GM18519 (cell line): ENCODE measurements at regions not wholly inside any gene's neighbourhood (a gene's known extent, or its start where the extent isn't known, plus 50 kb on each side); places are given as distances from the start of the nearest gene placed in this dataset.

Source experiments
- ATAC-seq: cut with Tn5 transposase; IDR thresholded peaks from one replicate; pipeline ENCODE4 v1.9.1; 2021; ENCODE audit warnings: mild to moderate bottlenecking, moderate library complexity; ENCODE audit not compliant: unreplicated experiment, low FRiP score

DNA sequence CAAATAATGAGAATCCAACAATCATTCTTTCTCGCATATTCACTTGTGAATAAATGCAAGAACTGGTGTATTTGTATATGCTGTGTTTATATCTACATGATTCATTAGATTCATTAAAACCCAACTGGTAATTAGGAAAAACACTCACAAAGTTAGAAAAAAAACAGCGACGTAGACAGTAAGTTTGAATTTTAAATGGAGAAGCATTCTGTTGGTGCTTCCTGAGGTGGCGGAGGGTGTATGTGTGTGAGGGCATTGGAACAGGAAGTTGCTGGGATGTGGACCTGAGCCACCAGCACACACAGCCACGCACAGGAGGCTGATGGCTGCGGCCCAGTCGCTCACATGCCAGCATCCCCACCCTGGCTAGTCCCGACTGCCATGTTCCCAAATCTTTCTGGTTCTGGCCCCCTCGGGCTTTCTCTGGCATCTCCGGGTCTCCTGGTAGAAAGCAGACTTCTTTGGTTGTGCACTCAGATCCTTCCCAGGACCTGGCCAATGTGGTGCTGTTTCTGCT is 121.6 kb upstream of the IRF2BP2 start:
- ATAC-seq, result peak; percentile 18

DNA sequence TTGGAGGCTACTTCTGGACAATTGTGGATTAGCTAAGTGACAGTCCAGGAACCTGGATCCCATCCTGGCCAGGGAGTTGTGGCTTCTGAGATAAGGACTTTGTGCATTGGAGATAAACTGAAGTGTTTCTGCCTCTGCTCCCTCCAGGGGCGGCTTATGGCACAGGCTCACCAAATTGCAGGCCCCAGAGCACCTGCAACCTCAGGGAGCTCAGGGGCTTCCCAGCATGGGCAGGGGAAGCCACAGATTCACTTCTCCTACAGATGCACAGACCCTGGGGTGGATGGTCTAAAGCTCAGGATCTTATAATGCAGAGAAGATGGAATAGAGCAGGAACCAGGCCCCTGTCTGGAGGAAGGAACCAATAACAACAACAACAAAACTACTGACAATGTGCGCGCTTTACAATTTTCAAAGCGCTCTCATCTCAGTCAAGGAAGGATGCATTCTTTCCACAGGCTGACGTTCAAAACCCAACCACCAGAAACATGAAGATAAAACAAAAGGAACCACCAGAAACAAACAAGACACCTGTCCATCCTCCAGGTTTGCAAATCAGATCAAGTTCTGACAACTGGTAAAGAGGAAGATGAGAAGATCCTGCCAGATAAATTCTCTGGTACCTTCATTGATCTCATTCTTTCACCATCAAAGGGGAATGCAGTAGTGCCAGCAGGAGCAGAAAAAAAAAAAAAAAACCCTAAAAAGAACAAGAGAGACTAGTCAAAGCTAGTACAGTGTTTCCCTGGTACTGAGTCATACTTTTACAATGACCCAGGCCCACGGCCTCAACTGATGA is 121.0 kb upstream of the IRF2BP2 start:
- ATAC-seq, result peak; percentile 59

DNA sequence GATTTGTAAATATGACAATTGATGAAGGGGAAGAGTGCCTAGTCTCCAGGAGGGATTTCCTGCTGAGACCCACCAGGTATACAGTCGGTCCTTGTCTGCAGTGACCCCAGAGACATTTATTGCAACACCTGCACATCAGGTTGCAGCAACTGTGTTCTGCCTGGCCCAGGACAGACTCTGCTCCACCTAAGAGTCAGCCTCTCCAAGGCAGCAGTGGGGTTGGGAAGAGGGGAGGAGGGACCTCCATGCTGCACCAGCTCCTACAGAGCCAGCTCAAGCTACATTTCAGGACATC is 120.4 kb upstream of the IRF2BP2 start:
- no peak for ATAC-seq

DNA sequence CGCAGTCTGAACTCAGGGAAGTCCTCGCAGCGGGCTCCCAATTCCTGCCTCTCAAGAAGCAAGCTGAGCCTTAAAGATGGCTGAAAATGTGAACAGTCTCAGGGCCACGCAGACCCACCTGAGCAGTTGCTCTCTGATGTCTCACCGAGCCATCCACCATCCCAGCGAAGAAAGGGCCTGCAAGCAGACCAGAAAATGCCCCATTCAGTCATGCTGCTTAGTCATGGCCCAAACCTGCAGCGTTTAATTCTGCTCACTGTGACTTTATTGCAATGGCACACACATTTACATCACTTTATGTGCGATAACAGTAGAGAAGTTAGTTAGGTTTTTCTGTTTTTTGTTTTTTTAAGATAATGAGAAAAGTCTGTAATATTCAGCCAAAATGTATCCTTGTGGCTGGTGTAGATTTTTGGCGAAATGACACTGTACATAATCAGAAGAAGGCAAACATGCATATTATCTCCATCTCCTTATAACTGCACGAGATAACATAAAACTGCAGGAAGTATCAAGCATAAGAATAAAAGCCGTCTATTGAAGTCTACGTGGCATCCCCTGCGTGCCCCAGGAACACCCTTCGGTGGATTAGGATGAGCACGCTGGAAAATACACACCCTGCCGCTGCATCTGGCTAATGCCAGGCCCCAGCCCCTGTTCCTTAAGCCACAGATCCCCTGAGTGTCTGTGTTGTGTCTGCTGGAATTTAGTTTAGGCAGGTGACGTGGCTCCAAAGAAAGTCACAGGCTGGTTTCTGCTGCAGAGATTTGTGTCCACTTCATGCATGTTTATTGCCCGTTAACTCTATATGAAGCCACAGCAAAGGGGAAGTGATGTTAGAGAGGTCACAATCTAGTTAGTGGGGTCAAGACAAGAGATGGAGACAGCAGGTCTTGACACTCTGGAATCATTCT is 119.8 kb upstream of the IRF2BP2 start:
- ATAC-seq, result no peak

DNA sequence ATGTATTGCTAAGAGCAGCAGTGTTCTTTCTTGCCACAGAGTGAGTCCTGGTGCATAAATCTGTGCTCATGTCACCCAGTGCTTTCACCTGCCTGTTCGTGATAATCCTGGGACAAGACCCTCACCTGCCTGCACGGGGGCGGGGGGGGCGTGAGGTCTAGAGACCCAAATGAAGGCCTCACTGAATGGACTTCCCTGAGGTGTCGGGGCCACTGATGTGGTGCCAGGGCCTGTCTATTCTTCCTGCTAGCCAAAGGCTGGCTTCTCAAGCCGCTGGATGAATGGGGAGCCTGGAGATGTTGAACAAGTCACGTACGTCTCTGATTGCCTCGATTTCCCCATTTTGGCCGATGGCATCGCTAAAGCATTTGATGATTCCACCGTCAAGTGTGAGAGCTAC is 118.8 kb upstream of the IRF2BP2 start:
- ATAC-seq, result no peak

DNA sequence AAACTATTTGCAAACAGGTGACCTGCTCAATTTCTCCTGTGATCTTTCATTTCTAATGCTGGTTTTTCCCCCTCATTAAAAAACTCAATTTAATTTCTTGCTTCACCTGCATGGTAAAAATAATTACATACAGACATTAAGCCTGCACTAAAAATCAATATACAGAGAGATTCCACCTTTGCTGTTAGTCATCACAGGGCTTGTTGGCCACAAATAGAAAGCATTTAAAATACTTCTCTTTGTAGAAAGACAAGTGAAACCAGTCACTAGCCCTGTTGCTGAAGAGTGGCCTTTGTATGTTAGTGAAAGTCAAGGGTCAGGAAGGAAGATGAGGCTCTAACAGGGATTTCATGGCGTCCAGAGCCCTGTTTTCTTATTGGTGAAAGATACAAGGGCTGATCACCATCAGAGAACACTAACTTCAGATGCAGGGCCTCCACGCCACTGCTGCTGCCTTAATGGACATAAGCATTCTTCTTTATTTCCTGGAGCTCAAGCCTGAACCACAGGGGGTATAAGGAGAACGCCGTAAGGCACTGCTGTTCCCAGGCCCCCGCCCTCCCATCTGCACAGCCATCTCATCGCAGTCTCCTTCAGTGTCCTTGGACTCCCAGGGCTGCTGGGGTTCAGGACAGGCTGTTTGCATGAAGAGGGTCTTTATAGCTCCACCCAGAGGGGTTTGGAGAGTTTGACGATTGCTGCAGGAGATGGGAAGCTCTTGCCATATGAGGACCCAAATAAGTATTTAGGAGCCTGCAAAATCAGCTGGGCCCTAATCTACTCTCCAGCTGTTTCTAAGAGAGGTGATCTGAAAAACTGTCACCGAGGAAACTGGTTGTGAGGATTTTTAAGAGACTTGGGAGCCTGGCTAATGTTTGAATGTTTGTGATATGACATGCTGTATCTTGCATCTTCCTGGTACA is 117.3 kb upstream of the IRF2BP2 start:
- no peak for ATAC-seq

DNA sequence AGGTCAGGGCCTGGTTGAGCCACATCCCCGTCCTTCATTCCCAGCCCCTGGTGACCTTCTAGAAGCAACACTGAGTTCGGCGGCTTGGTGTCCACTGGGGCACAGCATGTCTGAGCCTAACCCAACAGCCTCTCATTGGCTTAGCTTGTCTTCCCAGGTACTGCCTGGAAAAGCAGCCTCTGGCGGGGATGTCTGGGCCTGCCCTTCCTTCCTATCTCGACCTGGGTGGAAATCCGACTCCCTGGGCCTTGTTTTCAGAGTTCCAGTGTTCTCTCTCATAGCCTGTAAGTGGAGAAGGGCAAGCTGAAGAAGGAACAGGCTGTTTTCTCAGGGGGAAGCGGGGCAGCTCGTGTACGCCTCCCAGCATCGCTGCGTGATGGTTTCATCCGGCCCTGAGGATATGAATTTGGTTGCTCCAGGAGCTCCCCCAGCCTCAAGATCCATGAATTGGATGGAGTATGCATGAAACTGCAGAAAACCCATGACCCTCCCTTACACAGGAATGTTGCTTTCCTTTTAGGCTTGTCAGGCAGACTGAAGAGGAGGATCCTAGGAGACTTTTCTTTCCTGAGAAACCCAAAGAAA is 116.5 kb upstream of the IRF2BP2 start:
- no peak for ATAC-seq

DNA sequence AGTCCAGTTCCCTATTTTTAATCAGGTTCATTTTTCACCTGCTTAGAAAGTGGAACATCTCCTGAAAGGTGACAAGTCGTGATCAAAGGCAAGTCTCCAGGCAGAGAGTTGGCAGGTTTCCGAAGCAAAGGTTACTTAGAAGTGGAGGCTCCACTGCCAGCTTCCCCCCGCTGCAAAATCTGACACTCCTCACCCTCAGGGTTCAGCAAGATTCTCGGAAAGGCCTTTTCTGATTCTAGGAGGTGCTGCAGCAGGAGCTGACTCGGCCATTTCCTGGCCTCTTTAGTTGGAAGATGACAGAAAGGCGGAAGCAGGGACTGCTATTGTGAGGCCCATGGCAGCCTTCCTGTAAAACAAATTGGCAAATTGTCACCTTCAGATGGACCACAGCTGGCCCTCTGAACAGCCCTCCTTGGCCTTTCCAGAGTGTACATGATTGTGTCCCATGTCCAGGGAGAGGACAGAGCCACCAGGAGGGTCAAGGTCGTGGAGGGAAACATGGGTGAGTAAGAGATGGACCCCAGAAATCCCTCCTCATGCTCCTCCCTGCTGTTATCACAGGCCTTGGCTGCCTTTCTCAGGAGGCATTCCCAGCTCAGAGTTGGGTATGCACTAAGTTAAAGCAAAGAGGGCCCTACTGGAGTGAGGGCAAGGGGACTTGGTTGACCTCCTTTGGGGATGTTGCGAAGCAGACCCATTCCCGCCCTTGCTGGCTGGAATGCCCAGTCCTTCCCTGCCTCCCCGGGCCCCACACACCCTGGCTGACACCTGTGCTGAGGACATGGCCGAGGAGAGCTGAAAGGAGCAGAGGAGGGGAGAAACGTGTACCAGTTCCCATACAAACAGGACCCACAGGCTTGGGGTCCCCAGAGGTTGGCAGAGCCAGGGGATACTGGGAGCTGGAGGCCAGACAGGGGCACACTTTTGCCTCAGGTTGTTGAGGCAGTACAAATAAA is 115.5 kb upstream of the IRF2BP2 start:
- no peak for ATAC-seq

DNA sequence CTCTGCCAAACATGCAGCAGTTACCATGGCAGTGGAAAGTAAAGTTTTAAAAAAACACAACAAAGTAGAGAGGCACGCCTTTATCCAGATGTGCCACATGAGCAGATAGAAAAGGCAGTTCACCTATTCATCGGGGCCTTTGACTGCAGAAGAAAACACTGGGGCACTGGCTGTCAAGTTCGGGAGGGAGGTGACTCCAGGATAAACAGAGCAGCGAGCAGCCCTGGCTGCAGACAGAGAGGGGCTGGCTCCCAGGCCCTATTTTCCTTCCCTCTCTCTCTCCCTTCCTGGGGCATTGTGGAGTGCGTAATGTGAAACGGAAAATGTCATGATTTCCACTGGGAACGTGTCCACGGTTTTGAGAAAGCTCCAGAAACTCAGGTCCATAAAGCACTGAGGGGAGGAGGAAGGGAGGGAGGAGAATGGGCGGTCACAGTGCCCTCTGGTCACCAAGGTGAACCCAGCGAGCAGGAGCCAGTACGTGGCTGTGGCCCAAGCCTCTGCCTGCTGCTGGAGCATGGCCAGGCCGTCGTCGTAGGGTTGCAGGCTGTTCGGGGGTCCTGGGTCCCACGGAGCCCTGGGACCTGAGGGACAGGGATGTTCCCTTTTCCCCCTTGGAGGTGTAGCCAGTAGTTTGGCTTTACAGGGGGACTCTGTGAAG is 114.7 kb upstream of the IRF2BP2 start:
- no peak for ATAC-seq

DNA sequence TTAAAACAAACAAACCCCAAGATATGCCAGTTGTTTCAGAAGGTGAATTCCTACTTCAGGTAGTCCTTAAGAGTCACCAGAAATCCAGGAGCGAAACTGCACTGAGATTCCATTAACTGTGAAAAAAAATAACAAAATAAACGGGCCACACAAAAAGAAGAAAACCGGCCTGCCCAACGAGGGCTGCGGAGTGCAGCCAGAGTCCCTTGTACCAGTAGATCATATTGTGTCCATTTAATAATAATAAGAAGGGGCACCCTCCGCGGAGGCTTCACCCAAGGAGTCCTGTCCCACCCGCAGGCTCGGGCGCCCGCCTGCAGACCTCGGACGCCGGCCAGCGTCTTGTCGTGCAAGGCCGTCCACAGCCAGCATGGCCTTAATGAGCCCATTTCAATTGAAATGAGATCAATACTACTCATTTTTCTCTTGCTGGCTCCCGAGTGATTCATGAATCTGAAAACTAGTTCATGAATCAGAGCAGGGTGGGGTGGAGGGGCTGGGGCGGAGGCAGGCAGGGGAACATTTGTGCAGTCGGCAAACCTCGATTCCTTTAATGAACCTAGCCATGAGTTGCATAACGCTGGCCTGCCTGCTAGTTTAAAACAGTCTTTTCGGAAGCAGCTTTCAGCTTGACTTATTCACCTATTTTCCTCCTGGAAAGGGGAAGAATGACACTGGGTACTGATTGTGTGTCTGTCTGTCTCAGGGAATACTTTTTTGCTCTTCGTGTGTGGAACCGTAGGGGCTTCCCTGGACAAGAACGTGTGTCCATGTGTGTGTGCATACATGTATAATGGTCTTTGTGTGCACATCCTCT is 113.1 kb upstream of the IRF2BP2 start:
- ATAC-seq, result no peak

DNA sequence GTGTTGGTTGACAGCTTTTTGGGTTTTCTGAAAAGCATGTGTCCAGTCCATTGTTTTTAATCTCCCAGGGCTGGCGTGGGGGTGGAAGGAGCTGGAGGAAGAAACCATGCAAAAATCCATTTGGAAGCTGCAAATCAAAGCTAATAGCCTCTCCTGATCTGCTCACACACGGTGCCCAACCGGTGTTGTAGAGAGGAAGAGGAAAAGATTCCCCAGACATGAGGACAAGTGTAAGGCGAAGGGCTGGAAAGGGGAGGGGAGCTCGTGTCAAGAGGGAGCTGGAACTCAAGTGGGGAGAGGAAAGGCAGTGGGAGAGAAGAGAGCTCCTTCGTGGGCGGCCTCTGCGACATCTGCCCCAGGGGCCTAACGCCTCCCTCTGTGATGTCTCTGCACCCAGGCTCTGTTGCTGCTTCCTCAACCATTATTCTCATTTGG is 112.3 kb upstream of the IRF2BP2 start:
- ATAC-seq, result no peak

DNA sequence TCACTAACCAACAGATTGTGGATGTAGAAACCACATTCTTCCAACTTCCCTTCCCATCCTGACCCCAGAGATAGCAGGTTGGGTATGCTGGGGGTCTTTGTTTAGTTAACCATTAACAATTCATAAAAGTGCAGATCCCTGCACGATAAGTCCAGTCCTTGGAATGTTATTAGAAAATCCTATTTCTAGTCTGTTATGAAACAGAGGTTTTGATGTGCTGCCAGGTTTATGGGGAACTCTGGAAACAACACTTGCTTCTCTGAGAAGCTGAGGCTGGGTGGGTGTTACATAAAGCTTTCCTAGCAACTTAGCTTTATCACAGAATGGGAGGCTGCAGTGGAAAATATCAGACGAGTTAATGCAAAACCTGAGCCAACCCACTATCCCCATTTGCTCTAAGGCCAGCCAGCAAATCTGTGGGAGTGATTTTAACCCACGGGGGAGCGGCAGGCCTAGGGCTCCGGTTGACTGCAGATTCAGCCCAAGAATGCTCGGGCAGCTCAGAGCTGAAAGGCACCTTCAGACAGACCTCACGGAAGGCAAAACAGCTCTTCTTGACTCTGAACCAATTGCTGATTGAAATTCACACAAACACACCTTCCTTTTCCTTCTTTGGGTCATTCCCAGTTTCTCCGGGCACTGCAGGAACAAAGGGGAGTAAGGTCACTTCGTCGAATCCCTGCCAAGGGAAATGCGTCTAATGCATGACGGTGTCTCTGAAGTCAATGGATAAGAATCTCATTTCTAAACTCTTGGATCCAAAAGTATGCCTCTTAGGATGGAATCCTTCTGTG is 111.7 kb upstream of the IRF2BP2 start:
- no peak for ATAC-seq

DNA sequence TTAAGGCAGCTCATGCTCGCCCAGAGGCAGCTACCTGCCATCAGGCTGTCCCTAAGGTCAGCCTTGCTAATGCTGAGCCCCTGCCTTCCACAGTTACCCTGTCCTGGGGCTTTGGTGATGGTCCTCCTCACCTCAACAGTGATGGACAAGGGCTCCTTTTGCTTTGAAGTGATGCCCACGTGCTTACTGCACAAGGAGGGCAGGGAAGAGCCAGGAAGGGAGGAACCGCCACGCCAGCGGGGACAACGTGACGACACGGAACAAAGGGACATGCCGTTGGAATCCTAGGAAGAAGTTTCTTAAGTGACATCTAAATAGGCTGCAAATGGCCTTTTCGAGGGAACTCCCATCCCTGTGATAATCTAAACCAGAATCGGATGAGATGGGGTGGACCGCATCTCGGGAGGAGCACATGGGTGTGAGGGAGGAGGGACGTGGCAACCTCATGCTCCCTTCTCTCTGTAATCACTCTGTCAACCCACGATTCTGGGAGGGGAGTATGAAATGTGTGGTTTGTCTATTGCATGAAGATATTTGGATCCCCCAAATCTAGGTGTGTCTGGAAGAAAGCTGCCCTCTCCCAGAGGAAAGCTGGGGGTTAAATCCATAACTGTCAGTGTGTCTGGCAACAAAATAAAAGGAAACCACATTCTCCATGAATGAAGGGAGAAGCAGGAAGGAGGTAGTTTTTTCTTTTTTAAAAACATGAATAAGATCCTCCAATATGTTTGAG is 110.9 kb upstream of the IRF2BP2 start:
- no peak for ATAC-seq

DNA sequence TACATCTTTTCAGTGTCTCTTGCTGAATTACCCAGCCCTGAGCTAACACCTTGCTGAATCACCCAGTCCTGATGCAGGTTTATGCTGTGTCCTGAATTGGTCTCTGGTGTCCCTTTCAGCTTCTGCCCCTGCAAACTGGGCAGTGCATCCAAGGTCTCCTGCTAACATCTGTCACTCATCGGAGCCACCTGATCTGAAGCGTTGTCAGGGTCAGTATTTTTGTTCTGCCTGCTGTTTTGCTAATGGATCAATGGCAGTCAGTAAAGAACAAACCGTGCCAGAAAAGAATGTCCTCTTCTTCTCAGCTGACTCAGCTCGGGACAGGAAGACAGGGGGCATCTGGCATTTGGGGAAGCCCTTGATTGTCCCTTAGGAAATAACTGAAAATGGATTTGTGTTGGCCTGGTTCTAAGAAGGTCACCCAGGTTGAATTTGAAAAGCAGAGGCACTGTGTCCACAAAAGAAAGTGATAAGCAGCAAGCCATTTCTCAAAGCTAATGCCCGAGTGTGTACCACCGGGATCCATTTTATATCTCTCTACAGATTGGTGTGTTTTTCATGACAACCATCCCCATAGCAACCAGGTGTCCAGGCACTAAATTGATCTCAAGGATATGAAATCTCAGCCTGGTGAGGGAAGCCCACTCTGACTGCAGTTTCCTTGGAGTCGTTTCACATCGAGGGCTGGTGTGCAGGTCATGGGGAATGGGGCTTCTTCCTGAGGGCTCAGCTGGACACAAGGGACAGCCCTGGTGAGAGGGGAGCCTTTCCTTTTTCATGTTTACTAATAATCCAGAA is 109.7 kb upstream of the IRF2BP2 start:
- ATAC-seq, result no peak
